ENCODE measurements at regions not wholly inside any gene's neighbourhood (a gene's known extent, or its start where the extent isn't known, plus 50 kb on each side); places are given as distances from the start of the nearest gene placed in this dataset.

DNA sequence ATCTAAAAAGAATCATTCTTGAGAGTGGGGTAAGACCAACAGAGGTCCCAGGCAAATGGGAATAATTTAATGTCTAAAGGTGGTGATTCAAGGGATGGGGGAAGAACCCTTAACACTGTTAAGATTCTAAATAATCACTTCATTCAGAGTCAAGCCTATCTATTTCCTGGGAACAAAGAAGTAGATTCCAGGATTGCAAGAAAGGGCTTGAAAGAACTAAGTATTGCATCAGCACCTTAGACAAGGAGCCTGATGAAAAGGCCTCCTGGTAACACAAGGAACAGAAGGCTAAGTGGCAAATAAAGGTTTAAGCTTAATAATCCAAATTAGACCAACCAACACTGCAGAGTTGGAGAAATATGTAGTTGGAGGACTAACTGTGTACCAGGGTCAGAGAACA lies 620.7 kb upstream of the BTBD3 start:
- Histone ChIP-seq H2AFZ (ENCODE audit: low read depth) (no peak overlapping the region), H4K20me1 (ENCODE audit: insufficient read depth) (no peaks in the 10 kb centered on the region), H3K4me2 (no peak overlapping the region), H3K9me2 (no peaks in the 10 kb centered on the region), H3K4me1 (ENCODE audit: control insufficient read depth in 1 of 2, insufficient read depth in 2 of 2, low read depth in 1 of 2, low read length in 1 of 2) (no peaks in the 10 kb centered on the region), H3K36me3 (replicated peaks in 1 of 2; ENCODE audit: control insufficient read depth in 1 of 2, insufficient read depth in 2 of 2, low read length in 1 of 2) (no peaks in the 10 kb centered on the region), H3K4me3 (ENCODE audit: low read depth in 2 of 2, low read length in 1 of 2) (no peak overlapping the region), H3F3A (replicated peaks; ENCODE audit: insufficient read depth) (no peaks in the 10 kb centered on the region), H3K9me3 (no peaks in the 10 kb centered on the region), H3K79me2 (ENCODE audit: insufficient read depth) (no peaks in the 10 kb centered on the region), H3K27ac (ENCODE audit: low read depth in 2 of 2, low read length in 1 of 2) (no peak overlapping the region), H3K27me3 (ENCODE audit: insufficient read depth) (no peaks in the 10 kb centered on the region; the same call in 1 of the 2 replicates), H3K9ac (no peak overlapping the region)
- DNase-seq: no peak
- ChIA-PET POLR2A (no interaction called here), CTCF (no interaction called here)
- TF ChIP-seq YY1 (IDR thresholded peaks at IDR 0.05; ENCODE audit: low read depth) (no peak), FOSL2 (IDR thresholded peaks at IDR 0.05; ENCODE audit: borderline replicate concordance, low read depth) (no peak), POLR2AphosphoS5 (IDR thresholded peaks at IDR 0.05; ENCODE audit: low read depth, low read length) (no peak), RFX5 (IDR thresholded peaks at IDR 0.05; ENCODE audit: low read length) (no peak), NFIC (IDR thresholded peaks at IDR 0.05; ENCODE audit: borderline replicate concordance) (no peak), TCF12 (IDR thresholded peaks at IDR 0.05) (no peak), FOXJ3 (CRISPR knock-in tag; IDR thresholded peaks at IDR 0.05) (no peak), RAD21 (IDR thresholded peaks at IDR 0.05; ENCODE audit: low read length) (no peak), FOXM1 (IDR thresholded peaks at IDR 0.05; ENCODE audit: low read depth) (no peak), EP300 (IDR thresholded peaks at IDR 0.05; ENCODE audit: borderline replicate concordance in 1 of 2, low read depth in 1 of 2, low read length in 1 of 2) (no peak)
- TF ChIP-seq, protein P1, sequence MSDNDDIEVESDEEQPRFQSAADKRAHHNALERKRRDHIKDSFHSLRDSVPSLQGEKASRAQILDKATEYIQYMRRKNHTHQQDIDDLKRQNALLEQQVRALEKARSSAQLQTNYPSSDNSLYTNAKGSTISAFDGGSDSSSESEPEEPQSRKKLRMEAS (IDR thresholded peaks at IDR 0.05; ENCODE audit: low read depth): no peak
- TF ChIP-seq, protein P2, sequence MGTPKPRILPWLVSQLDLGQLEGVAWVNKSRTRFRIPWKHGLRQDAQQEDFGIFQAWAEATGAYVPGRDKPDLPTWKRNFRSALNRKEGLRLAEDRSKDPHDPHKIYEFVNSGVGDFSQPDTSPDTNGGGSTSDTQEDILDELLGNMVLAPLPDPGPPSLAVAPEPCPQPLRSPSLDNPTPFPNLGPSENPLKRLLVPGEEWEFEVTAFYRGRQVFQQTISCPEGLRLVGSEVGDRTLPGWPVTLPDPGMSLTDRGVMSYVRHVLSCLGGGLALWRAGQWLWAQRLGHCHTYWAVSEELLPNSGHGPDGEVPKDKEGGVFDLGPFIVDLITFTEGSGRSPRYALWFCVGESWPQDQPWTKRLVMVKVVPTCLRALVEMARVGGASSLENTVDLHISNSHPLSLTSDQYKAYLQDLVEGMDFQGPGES (IDR thresholded peaks at IDR 0.05; ENCODE audit: low read depth, low read length): no peak
- TF ChIP-seq, protein P3, sequence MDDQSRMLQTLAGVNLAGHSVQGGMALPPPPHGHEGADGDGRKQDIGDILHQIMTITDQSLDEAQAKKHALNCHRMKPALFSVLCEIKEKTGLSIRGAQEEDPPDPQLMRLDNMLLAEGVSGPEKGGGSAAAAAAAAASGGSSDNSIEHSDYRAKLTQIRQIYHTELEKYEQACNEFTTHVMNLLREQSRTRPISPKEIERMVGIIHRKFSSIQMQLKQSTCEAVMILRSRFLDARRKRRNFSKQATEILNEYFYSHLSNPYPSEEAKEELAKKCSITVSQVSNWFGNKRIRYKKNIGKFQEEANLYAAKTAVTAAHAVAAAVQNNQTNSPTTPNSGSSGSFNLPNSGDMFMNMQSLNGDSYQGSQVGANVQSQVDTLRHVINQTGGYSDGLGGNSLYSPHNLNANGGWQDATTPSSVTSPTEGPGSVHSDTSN (IDR thresholded peaks at IDR 0.05): no peak
- TF ChIP-seq, protein P4, sequence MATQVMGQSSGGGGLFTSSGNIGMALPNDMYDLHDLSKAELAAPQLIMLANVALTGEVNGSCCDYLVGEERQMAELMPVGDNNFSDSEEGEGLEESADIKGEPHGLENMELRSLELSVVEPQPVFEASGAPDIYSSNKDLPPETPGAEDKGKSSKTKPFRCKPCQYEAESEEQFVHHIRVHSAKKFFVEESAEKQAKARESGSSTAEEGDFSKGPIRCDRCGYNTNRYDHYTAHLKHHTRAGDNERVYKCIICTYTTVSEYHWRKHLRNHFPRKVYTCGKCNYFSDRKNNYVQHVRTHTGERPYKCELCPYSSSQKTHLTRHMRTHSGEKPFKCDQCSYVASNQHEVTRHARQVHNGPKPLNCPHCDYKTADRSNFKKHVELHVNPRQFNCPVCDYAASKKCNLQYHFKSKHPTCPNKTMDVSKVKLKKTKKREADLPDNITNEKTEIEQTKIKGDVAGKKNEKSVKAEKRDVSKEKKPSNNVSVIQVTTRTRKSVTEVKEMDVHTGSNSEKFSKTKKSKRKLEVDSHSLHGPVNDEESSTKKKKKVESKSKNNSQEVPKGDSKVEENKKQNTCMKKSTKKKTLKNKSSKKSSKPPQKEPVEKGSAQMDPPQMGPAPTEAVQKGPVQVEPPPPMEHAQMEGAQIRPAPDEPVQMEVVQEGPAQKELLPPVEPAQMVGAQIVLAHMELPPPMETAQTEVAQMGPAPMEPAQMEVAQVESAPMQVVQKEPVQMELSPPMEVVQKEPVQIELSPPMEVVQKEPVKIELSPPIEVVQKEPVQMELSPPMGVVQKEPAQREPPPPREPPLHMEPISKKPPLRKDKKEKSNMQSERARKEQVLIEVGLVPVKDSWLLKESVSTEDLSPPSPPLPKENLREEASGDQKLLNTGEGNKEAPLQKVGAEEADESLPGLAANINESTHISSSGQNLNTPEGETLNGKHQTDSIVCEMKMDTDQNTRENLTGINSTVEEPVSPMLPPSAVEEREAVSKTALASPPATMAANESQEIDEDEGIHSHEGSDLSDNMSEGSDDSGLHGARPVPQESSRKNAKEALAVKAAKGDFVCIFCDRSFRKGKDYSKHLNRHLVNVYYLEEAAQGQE (IDR thresholded peaks at IDR 0.05; ENCODE audit: low read depth, low read length): no peak
- TF ChIP-seq, protein P5, sequence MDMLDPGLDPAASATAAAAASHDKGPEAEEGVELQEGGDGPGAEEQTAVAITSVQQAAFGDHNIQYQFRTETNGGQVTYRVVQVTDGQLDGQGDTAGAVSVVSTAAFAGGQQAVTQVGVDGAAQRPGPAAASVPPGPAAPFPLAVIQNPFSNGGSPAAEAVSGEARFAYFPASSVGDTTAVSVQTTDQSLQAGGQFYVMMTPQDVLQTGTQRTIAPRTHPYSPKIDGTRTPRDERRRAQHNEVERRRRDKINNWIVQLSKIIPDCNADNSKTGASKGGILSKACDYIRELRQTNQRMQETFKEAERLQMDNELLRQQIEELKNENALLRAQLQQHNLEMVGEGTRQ (IDR thresholded peaks at IDR 0.05; ENCODE audit: borderline replicate concordance, low read depth, low read length): no peak
